H9 (cell line): ENCODE measurements at regions not wholly inside any gene's neighbourhood (a gene's known extent, or its start where the extent isn't known, plus 50 kb on each side); places are given as distances from the start of the nearest gene placed in this dataset.

ENCODE experiments used
- DNase-seq: peaks from one replicate; pipeline ENCODE4 v3.0.0-alpha.2; 2017
- H2AFZ ChIP-seq: one replicate; pipeline ENCODE4 v1.6.1; 2013; ENCODE audit warnings: mild to moderate bottlenecking, low read length, control low read depth, moderate library complexity
- H2AK5ac ChIP-seq: 2 replicates; pipeline ENCODE4 v1.6.1; 2013; ENCODE audit warnings: low read length, control low read depth, mixed read lengths; ENCODE audit not compliant: insufficient read length
- H2BK120ac ChIP-seq: one replicate; pipeline ENCODE4 v1.6.1; 2013; ENCODE audit warnings: low read depth, mild to moderate bottlenecking, low read length, control low read depth, inconsistent platforms; ENCODE audit not compliant: poor library complexity, severe bottlenecking
- H2BK12ac ChIP-seq: 2 replicates; pipeline ENCODE4 v1.6.1; 2013; ENCODE audit warnings: low read length, control low read depth, mixed read lengths, low read depth; ENCODE audit not compliant: insufficient read length
- H2BK15ac ChIP-seq: 2 replicates; pipeline ENCODE4 v1.6.1; 2013; ENCODE audit warnings: low read depth, low read length, control low read depth
- H2BK20ac ChIP-seq: one replicate; pipeline ENCODE4 v1.6.1; 2013; ENCODE audit warnings: low read depth, mild to moderate bottlenecking, low read length, control low read depth, inconsistent platforms; ENCODE audit not compliant: poor library complexity, severe bottlenecking
- H2BK5ac ChIP-seq: 2 replicates; pipeline ENCODE4 v1.6.1; 2013; ENCODE audit warnings: low read length, control low read depth, mixed read lengths; ENCODE audit not compliant: insufficient read length
- H3K14ac ChIP-seq: 2 replicates; pipeline ENCODE4 v1.6.1; 2013; ENCODE audit warnings: low read length, control low read depth; ENCODE audit not compliant: insufficient read depth
- H3K18ac ChIP-seq: 2 replicates; pipeline ENCODE4 v1.6.1; 2013; ENCODE audit warnings: low read depth, mild to moderate bottlenecking, mixed read lengths, low read length, control low read depth; ENCODE audit not compliant: insufficient read length
- H3K23ac ChIP-seq: 2 replicates; pipeline ENCODE4 v1.6.1; 2013; ENCODE audit warnings: low read length, control low read depth, mixed read lengths, low read depth; ENCODE audit not compliant: insufficient read length
- H3K23me2 ChIP-seq: 2 replicates; pipeline ENCODE4 v1.6.1; 2013; ENCODE audit warnings: low read depth, mild to moderate bottlenecking, mixed read lengths, low read length, control low read depth; ENCODE audit not compliant: insufficient read length, poor library complexity, severe bottlenecking
- H3K27ac ChIP-seq: 2 replicates; pipeline ENCODE4 v1.5.1; 2013; ENCODE audit warnings: low read length, control low read depth, mixed read lengths, low read depth; ENCODE audit not compliant: insufficient read length
- H3K27me3 ChIP-seq: 2 replicates; pipeline ENCODE4 v1.6.1; 2013; ENCODE audit warnings: low read length, control low read depth, inconsistent platforms; ENCODE audit not compliant: insufficient read depth
- H3K4ac ChIP-seq: 2 replicates; pipeline ENCODE4 v1.6.1; 2013; ENCODE audit warnings: low read depth, mild to moderate bottlenecking, control low read depth, inconsistent platforms, low read length, moderate library complexity
- H3K4me1 ChIP-seq: 2 replicates; pipeline ENCODE4 v1.6.1; 2013; ENCODE audit warnings: low read length, control low read depth, inconsistent platforms; ENCODE audit not compliant: insufficient read depth
- H3K4me2 ChIP-seq: 2 replicates; pipeline ENCODE4 v1.6.1; 2013; ENCODE audit warnings: low read length, control low read depth, mixed read lengths; ENCODE audit not compliant: insufficient read length, insufficient read depth
- H3K56ac ChIP-seq: 2 replicates; pipeline ENCODE4 v1.6.1; 2013; ENCODE audit warnings: low read depth, mild to moderate bottlenecking, mixed read lengths, low read length, control low read depth; ENCODE audit not compliant: insufficient read length
- H3K79me1 ChIP-seq: 2 replicates; pipeline ENCODE4 v1.6.1; 2013; ENCODE audit warnings: low read depth, mild to moderate bottlenecking, moderate library complexity, low read length, control low read depth, inconsistent platforms; ENCODE audit not compliant: insufficient read depth, poor library complexity, severe bottlenecking
- H3K79me2 ChIP-seq: 2 replicates; pipeline ENCODE4 v1.6.1; 2013; ENCODE audit warnings: low read length, control low read depth, inconsistent platforms; ENCODE audit not compliant: insufficient read depth
- H3K9ac ChIP-seq: 2 replicates; pipeline ENCODE4 v1.6.1; 2013; ENCODE audit warnings: low read length, control low read depth, mixed read lengths; ENCODE audit not compliant: insufficient read length; ENCODE audit errors: extremely low read depth
- H3K9me3 ChIP-seq: one replicate; pipeline ENCODE4 v1.6.1; 2013; ENCODE audit warnings: low read depth, low read length, inconsistent platforms; ENCODE audit not compliant: control insufficient read depth
- H3T11ph ChIP-seq: one replicate; pipeline ENCODE4 v1.6.1; 2013; ENCODE audit warnings: mild to moderate bottlenecking, low read length, control low read depth, inconsistent platforms
- H4K20me1 ChIP-seq: one replicate; pipeline ENCODE4 v1.6.1; 2013; ENCODE audit not compliant: control insufficient read depth, insufficient read length, insufficient read depth
- H4K5ac ChIP-seq: 2 replicates; pipeline ENCODE4 v1.6.1; 2013; ENCODE audit warnings: low read depth, mild to moderate bottlenecking, mixed read lengths, low read length, control low read depth; ENCODE audit not compliant: insufficient read length
- H4K8ac ChIP-seq: replicated peaks from 2 replicates; pipeline ENCODE4 v1.6.1; 2013; ENCODE audit warnings: low read length, control low read depth, mixed read lengths, low read depth; ENCODE audit not compliant: insufficient read length
- H4K91ac ChIP-seq: 2 replicates; pipeline ENCODE4 v1.6.1; 2013; ENCODE audit warnings: low read depth, mild to moderate bottlenecking, moderate library complexity, mixed read lengths, low read length, control low read depth; ENCODE audit not compliant: insufficient read length
- H3K27ac Mint-ChIP-seq, 3 experiments: 2 replicates in 2 of 3; 3 replicates in 1 of 3; pipeline ENCODE4 v1.8.0; 2020 to 2021; ENCODE audit warnings: mixed read lengths in 3 of 3, mild to moderate bottlenecking in 1 of 3, moderate library complexity in 1 of 3
- H3K27me3 Mint-ChIP-seq: 2 replicates; pipeline ENCODE4 v1.8.0; 2021; ENCODE audit warnings: low read depth, mild to moderate bottlenecking, moderate library complexity, mixed read lengths
- H3K36me3 Mint-ChIP-seq, 3 experiments: 2 replicates in 2 of 3; 3 replicates in 1 of 3; pipeline ENCODE4 v1.8.0; 2020 to 2021; ENCODE audit warnings: low read depth in 3 of 3, mixed read lengths in 3 of 3; ENCODE audit not compliant: insufficient read depth in 1 of 3
- H3K4me1 Mint-ChIP-seq, 2 experiments: 2 replicates each; pipeline ENCODE4 v1.8.0; 2020; ENCODE audit warnings: mixed read lengths in 2 of 2
- H3K4me3 Mint-ChIP-seq, 2 experiments: 2 replicates in 1 of 2; 3 replicates in 1 of 2; pipeline ENCODE4 v1.8.0; 2020 to 2021; ENCODE audit warnings: mild to moderate bottlenecking in 2 of 2, mixed read lengths in 2 of 2, moderate library complexity in 1 of 2
- H3K9me3 Mint-ChIP-seq, 2 experiments: 2 replicates in 1 of 2; 3 replicates in 1 of 2; pipeline ENCODE4 v1.8.0; 2020; ENCODE audit warnings: mild to moderate bottlenecking in 2 of 2, mixed read lengths in 2 of 2, moderate library complexity in 1 of 2
- WGBS: extraction: QIAGEN DNeasy Blood & Tissue Kit; methylation state at CpG from one replicate; pipeline ENCODE4 v1.1.7; 2013; ENCODE audit warnings: missing lambda C conversion rate, low lambda C conversion rate, mixed read lengths; ENCODE audit not compliant: insufficient read length; ENCODE audit errors: extremely low coverage; 5-methylcytosine and 5-hydroxymethylcytosine counted together
- TF ChIP-seq, protein P1 (sequence below): fragments of 200-600 bp; sonication (generic); conservative IDR thresholded peaks from 3 replicates; pipeline ENCODE4 v1.8.0; 2021; ENCODE audit warnings: antibody characterized with exemption, mild to moderate bottlenecking

DNA sequence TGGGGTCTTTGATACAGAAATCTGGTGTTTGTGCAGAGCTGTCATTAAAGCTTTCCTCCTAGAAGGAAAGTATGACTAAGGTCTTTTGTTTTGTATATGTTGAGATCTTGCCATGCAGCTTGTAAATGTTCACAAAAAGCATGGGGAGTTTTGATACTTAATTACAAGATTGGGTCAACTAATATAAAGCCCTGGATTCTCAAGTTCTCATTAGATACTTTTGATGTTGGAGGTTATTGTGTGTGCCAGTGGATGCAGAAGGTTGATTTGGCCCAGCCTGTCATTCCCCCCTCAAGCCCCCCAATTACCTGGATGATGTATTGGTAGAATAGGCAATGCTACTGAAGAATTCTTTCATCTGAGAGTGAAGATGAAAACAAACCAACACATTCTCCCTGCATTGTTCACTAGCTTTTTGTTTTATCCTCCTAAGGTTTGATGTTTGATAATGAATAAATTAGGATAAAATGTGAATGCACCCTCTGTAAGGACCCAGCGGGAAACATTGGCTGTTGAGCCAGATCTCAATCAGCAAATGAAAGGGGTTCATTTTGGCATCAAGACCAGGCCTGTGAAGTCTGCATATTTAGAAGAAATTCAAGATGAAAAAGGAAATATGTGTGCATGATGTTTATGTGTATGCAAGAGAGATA lies 61.9 kb upstream of the ADAMTS19 start:
- no peak overlapping the region for H2BK12ac ChIP-seq
- no peak overlapping the region for H3K9ac ChIP-seq
- H2BK20ac ChIP-seq = no peak overlapping the region
- no peak overlapping the region for H4K5ac ChIP-seq
- H3K27ac ChIP-seq = no peak overlapping the region
- H2AFZ ChIP-seq = no peak overlapping the region
- no peak overlapping the region for H3K4ac ChIP-seq
- peaks cover 2% of the 10 kb centered on the region; the same call in 1 of the 2 replicates for H3K4me1 ChIP-seq
- no peaks in the 10 kb centered on the region for H3K79me1 ChIP-seq
- Mint-ChIP-seq H3K4me3 (peak overlapping the region in 1 of 2 experiments; percentile 57; a peak in 3 of 5 replicates), H3K4me1 (peaks cover 54 to 55% of the 10 kb centered on the region in 2 experiments), H3K27me3 (no peaks in the 10 kb centered on the region), H3K9me3 (peaks cover 9 to 22% of the 10 kb centered on the region in 2 experiments; a peak in 4 of 5 replicates), H3K36me3 (peaks cover 0 to 20% (median 19%) of the 10 kb centered on the region in 3 experiments; a peak in 5 of 7 replicates), H3K27ac (peak overlapping the region in 2 of 3 experiments; percentile 86 to 97; a peak in 5 of 7 replicates)
- no peak overlapping the region for H2BK120ac ChIP-seq
- no peaks in the 10 kb centered on the region for H3K27me3 ChIP-seq
- H3K23me2 ChIP-seq = no peaks in the 10 kb centered on the region
- TF ChIP-seq, protein P1, sequence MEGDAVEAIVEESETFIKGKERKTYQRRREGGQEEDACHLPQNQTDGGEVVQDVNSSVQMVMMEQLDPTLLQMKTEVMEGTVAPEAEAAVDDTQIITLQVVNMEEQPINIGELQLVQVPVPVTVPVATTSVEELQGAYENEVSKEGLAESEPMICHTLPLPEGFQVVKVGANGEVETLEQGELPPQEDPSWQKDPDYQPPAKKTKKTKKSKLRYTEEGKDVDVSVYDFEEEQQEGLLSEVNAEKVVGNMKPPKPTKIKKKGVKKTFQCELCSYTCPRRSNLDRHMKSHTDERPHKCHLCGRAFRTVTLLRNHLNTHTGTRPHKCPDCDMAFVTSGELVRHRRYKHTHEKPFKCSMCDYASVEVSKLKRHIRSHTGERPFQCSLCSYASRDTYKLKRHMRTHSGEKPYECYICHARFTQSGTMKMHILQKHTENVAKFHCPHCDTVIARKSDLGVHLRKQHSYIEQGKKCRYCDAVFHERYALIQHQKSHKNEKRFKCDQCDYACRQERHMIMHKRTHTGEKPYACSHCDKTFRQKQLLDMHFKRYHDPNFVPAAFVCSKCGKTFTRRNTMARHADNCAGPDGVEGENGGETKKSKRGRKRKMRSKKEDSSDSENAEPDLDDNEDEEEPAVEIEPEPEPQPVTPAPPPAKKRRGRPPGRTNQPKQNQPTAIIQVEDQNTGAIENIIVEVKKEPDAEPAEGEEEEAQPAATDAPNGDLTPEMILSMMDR = no peak
- H3K23ac ChIP-seq = no peak overlapping the region
- H4K91ac ChIP-seq = no peak overlapping the region
- no peak for DNase-seq
- H4K8ac ChIP-seq = no peak overlapping the region
- no peaks in the 10 kb centered on the region for H3K79me2 ChIP-seq
- no peak overlapping the region for H3K14ac ChIP-seq
- no peaks in the 10 kb centered on the region for H4K20me1 ChIP-seq
- no peak overlapping the region for H3K18ac ChIP-seq
- no peak overlapping the region for H2BK5ac ChIP-seq
- H2AK5ac ChIP-seq = no peak overlapping the region
- no peak overlapping the region for H3T11ph ChIP-seq
- H2BK15ac ChIP-seq = no peak overlapping the region
- no peak overlapping the region for H3K56ac ChIP-seq
- H3K4me2 ChIP-seq = peak overlapping the region; percentile 39
- H3K9me3 ChIP-seq = no peaks in the 10 kb centered on the region
- no CpG with 5 or more reads among the region's 1 CpG for WGBS
